ENCODE measurements at regions not wholly inside any gene's neighbourhood (a gene's known extent, or its start where the extent isn't known, plus 50 kb on each side); places are given as distances from the start of the nearest gene placed in this dataset.

- Mint-ChIP-seq H3K27ac (peak overlapping the region; percentile 16), H3K4me3 (no peak overlapping the region), H3K9me3 (no peaks in the 10 kb centered on the region), H3K27me3 (ENCODE audit: low read depth) (no peaks in the 10 kb centered on the region), H3K4me1 (no peaks in the 10 kb centered on the region), H3K36me3 (peaks cover 2% of the 10 kb centered on the region)
- TF ChIP-seq CTCF (IDR thresholded peaks at IDR 0.05; ENCODE audit: unreplicated experiment) = no peak
- no peak for DNase-seq (ENCODE audit: low spot score in 2 of 2, unreplicated experiment in 2 of 2)
Observed at GRCh38 chr2:201018636-201019035, 52.8 kb downstream of the HYCC2 start.

- Mint-ChIP-seq H3K4me1 (no peaks in the 10 kb centered on the region), H3K9me3 (no peaks in the 10 kb centered on the region), H3K27ac (no peak overlapping the region), H3K4me3 (no peak overlapping the region), H3K27me3 (ENCODE audit: low read depth) (no peaks in the 10 kb centered on the region), H3K36me3 (peaks cover 2% of the 10 kb centered on the region)
- no peak for DNase-seq (ENCODE audit: low spot score in 2 of 2, unreplicated experiment in 2 of 2)
- TF ChIP-seq CTCF (IDR thresholded peaks at IDR 0.05; ENCODE audit: unreplicated experiment) = no peak
Observed at GRCh38 chr2:201016859-201017258, 53.4 kb upstream of the ORC2 start.

Measured in mesothelial cell of epicardium (in vitro differentiated cells).